Endodermal cell (in vitro differentiated cells): ENCODE measurements at regions not wholly inside any gene's neighbourhood (a gene's known extent, or its start where the extent isn't known, plus 50 kb on each side); places are given as distances from the start of the nearest gene placed in this dataset.

ENCODE experiments used
- DNase-seq: peaks from one replicate; pipeline ENCODE4 v3.0.0-alpha.2; 2017
- H3K27ac ChIP-seq: 2 replicates; pipeline ENCODE4 v1.5.1; 2013; ENCODE audit warnings: mild to moderate bottlenecking, low read depth, low read length, moderate library complexity
- H3K27me3 ChIP-seq: 2 replicates; pipeline ENCODE4 v1.6.1; 2013; ENCODE audit warnings: mild to moderate bottlenecking, low read length, moderate library complexity; ENCODE audit not compliant: insufficient read depth, control insufficient read depth, poor library complexity, severe bottlenecking
- H3K36me3 ChIP-seq: 2 replicates; pipeline ENCODE4 v1.7.0; 2013; ENCODE audit warnings: mild to moderate bottlenecking, low read length, moderate library complexity; ENCODE audit not compliant: control insufficient read depth, insufficient read depth
- H3K4me1 ChIP-seq: one replicate; pipeline ENCODE4 v1.7.0; 2013; ENCODE audit warnings: low read length; ENCODE audit not compliant: control insufficient read depth, insufficient read depth
- H3K4me3 ChIP-seq: 2 replicates; pipeline ENCODE4 v1.5.1; 2013; ENCODE audit warnings: mild to moderate bottlenecking, low read length, moderate library complexity
- H3K9ac ChIP-seq: 2 replicates; pipeline ENCODE4 v1.6.1; 2013; ENCODE audit warnings: mild to moderate bottlenecking, low read length, moderate library complexity; ENCODE audit not compliant: poor library complexity, severe bottlenecking; ENCODE audit errors: extremely low read depth
- H3K9me3 ChIP-seq: 2 replicates; pipeline ENCODE4 v1.6.1; 2013; ENCODE audit warnings: mild to moderate bottlenecking, low read length, moderate library complexity; ENCODE audit not compliant: control insufficient read depth
- H3K27ac Mint-ChIP-seq: 2 replicates; pipeline ENCODE4 v1.8.0; 2020; ENCODE audit warnings: mixed read lengths
- H3K27me3 Mint-ChIP-seq: 2 replicates; pipeline ENCODE4 v1.8.0; 2021; ENCODE audit warnings: mild to moderate bottlenecking, mixed read lengths; ENCODE audit not compliant: insufficient read depth
- H3K36me3 Mint-ChIP-seq: 2 replicates; pipeline ENCODE4 v1.8.0; 2020; ENCODE audit warnings: low read depth, mixed read lengths
- H3K4me1 Mint-ChIP-seq: 2 replicates; pipeline ENCODE4 v1.8.0; 2020; ENCODE audit warnings: mixed read lengths
- H3K4me3 Mint-ChIP-seq: 2 replicates; pipeline ENCODE4 v1.8.0; 2020; ENCODE audit warnings: mild to moderate bottlenecking, moderate library complexity, mixed read lengths
- H3K9me3 Mint-ChIP-seq: 2 replicates; pipeline ENCODE4 v1.8.0; 2020; ENCODE audit warnings: mild to moderate bottlenecking, mixed read lengths
- WGBS, 2 experiments: methylation state at CpG; one replicate each; pipeline versions ENCODE4 v1.1.5 to v1.1.7; 2013; ENCODE audit warnings: missing lambda C conversion rate in 2 of 2, mixed read lengths in 1 of 2; ENCODE audit not compliant: insufficient coverage in 1 of 2, insufficient read length in 1 of 2; 5-methylcytosine and 5-hydroxymethylcytosine counted together
- TF ChIP-seq, protein P1 (sequence below): fragments of 200-600 bp; sonication (generic); conservative IDR thresholded peaks from 2 replicates; pipeline ENCODE4 v1.5.0; 2021; ENCODE audit warnings: antibody characterized with exemption, mild to moderate bottlenecking

DNA sequence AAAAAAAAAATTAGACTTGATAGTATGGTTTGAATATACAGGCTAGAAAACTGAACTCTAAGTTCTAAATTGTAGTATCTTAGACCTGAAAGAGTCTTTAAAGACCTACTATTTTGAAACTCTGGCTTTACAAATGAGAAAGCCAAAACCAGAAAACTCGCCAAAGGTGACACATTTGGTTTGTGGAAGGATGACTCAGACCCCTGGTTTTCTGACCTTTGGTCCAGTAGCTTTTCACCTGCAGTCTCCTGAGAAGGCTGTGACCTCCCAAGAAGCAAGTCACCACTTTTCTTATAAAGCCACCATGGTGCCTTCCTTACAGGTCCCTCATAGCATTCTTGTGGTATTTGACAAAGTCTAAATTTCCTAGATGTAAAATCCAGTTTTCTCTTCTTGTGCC is 102.1 kb upstream of the CEP78 start:
- TF ChIP-seq, protein P1, sequence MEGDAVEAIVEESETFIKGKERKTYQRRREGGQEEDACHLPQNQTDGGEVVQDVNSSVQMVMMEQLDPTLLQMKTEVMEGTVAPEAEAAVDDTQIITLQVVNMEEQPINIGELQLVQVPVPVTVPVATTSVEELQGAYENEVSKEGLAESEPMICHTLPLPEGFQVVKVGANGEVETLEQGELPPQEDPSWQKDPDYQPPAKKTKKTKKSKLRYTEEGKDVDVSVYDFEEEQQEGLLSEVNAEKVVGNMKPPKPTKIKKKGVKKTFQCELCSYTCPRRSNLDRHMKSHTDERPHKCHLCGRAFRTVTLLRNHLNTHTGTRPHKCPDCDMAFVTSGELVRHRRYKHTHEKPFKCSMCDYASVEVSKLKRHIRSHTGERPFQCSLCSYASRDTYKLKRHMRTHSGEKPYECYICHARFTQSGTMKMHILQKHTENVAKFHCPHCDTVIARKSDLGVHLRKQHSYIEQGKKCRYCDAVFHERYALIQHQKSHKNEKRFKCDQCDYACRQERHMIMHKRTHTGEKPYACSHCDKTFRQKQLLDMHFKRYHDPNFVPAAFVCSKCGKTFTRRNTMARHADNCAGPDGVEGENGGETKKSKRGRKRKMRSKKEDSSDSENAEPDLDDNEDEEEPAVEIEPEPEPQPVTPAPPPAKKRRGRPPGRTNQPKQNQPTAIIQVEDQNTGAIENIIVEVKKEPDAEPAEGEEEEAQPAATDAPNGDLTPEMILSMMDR = no peak
- Mint-ChIP-seq H3K36me3 (no peaks in the 10 kb centered on the region), H3K4me1 (peaks cover 2% of the 10 kb centered on the region), H3K27me3 (no peaks in the 10 kb centered on the region), H3K27ac (no peak overlapping the region), H3K4me3 (no peak overlapping the region), H3K9me3 (peaks cover 8% of the 10 kb centered on the region)
- 91 to 100% methylated on average over 1 of the region's 1 CpG for WGBS, 2 experiments
- no peaks in the 10 kb centered on the region for H3K36me3 ChIP-seq
- no peak for DNase-seq
- H3K4me3 ChIP-seq = no peak overlapping the region
- H3K4me1 ChIP-seq = no peaks in the 10 kb centered on the region
- no peaks in the 10 kb centered on the region for H3K27me3 ChIP-seq
- no peak overlapping the region for H3K27ac ChIP-seq
- H3K9ac ChIP-seq = no peak overlapping the region
- H3K9me3 ChIP-seq = no peaks in the 10 kb centered on the region

DNA sequence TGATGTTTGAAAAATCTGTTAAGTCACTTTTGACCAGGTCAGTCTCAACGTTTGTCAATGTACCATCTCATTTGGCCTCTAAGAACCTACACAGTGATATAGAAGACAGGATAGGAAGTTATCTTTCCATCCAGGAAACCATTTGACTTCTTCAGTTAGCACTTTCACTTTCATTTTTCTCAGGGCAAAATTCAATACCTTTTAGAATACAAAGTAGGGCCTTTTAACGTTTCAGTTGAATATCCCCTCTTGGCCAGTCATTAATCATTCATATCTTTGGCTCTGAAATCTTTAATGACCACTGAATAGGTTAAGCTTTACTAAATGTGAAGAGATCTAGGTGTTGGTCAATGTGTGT is 101.1 kb upstream of the GNAQ start:
- H3K27ac Mint-ChIP-seq = no peak overlapping the region
- WGBS, 2 experiments = 81 to 83% methylated on average over 2 of the region's 2 CpGs
- H3K4me3 ChIP-seq = no peak overlapping the region
- no peak overlapping the region for H3K9ac ChIP-seq
- H3K36me3 ChIP-seq = no peaks in the 10 kb centered on the region
- H3K27me3 ChIP-seq = no peaks in the 10 kb centered on the region
- H3K4me3 Mint-ChIP-seq = no peak overlapping the region
- no peaks in the 10 kb centered on the region for H3K27me3 Mint-ChIP-seq
- peaks cover 2% of the 10 kb centered on the region for H3K4me1 Mint-ChIP-seq
- no peaks in the 10 kb centered on the region for H3K4me1 ChIP-seq
- H3K27ac ChIP-seq = no peak overlapping the region
- no peaks in the 10 kb centered on the region for H3K9me3 ChIP-seq
- no peak for DNase-seq
- TF ChIP-seq, protein P1 = no peak
- peaks cover 4% of the 10 kb centered on the region for H3K9me3 Mint-ChIP-seq
- no peaks in the 10 kb centered on the region for H3K36me3 Mint-ChIP-seq

DNA sequence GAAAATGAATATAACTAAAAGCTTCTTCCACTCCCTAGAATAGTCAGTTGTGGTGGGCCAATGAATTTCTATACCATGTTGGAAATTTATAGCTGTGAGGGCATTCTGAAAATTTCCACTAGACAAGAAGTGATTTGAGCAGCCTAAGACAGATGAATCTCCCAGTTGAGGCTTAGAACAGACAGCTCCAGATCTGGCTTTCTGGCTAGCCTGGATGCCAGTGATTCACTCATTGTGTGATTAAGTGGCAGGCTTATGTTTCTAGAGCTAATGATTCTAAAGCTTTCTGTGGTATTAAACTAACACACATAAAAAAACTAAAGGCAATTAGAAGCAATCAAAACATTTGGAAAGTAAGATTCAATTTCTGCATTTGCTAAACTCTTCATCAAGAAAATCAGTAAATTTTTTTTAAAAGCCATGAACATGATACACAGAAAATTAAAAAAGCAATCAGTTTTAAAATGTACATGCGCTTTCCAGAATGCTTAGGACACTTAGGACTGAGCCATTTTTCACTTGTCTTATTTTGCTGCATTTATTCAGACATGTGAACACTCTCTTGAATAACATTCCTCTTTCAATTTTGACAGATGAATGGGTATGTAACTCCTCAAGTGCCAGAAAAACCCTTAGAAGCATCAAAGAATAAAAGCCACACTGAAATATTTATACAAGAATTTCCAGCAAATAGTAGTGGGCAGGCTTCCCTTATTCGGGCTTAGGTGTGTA is 100.5 kb upstream of the GNAQ start:
- Mint-ChIP-seq H3K36me3 (no peaks in the 10 kb centered on the region), H3K9me3 (no peaks in the 10 kb centered on the region), H3K4me1 (peaks cover 2% of the 10 kb centered on the region), H3K27ac (no peak overlapping the region), H3K27me3 (no peaks in the 10 kb centered on the region), H3K4me3 (no peak overlapping the region)
- TF ChIP-seq, protein P1 = no peak
- H3K4me3 ChIP-seq = no peak overlapping the region
- H3K9me3 ChIP-seq = no peaks in the 10 kb centered on the region
- H3K9ac ChIP-seq = no peak overlapping the region
- H3K4me1 ChIP-seq = no peaks in the 10 kb centered on the region
- no peak overlapping the region for H3K27ac ChIP-seq
- WGBS, 2 experiments = 91 to 92% methylated on average over 1 to 2 of the region's 2 CpGs
- no peaks in the 10 kb centered on the region for H3K27me3 ChIP-seq
- no peaks in the 10 kb centered on the region for H3K36me3 ChIP-seq
- DNase-seq = no peak
